ENCODE measurements at regions not wholly inside any gene's neighbourhood (a gene's known extent, or its start where the extent isn't known, plus 50 kb on each side); places are given as distances from the start of the nearest gene placed in this dataset.

DNA sequence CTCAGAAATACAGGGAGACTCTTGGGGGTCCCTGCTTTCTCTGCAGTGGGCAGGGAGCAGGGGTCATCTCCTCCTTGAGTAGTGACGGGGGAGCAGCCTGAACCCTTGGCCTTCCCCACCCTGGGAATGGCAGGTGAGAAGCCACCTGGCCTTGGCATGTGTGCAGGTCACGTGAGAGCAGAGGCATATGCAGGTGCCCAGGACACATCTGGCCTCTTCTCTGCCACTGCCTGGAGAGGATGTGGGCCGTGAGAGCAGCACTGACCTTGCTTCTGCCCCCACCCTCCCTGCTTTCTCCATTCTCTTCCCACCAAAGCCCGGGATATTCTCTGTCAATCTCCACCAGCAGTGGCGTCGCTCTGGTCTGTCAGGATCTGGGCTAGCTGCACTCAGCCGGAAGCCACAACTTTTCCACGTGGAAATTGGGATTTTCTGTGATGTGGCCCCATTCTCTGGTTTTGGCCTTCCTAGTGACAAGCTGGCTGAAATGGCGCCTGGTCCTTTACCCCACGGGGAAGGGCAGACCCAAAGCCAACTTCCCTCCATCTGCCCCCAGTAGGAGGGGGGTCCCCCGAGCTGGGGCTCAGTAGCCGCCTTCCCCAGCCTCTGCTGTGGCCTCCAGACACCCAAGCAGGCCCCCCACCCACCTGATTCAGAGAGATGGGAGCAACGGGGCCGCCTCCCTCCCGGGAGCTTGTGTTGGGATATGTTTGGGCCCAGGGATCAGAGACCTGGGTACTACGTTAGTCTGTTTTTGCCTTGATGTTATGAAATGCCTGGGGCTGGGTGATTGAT is 70.4 kb upstream of the FCN1 start:
- DNase-seq = no peak

DNA sequence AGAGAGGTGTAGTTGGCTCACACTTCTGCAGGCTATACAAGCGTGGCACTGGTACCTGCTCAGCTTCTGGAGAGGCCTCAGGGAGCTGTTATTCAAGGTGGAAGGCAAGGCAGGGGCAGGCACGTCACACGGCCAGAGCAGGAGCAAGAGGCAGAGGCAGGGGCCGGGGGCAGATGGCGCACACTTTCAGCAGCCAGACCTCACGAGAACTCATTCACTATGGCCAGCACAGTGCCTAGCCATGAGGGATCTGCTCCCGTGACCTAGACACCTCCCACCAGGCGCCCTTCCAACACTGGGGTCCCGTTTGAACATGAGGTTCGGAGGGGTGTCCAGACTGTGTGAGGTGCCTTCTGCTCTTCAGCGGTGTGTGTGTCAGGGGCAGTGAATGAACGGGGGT is 71.0 kb upstream of the FCN1 start:
- DNase-seq = no peak

DNA sequence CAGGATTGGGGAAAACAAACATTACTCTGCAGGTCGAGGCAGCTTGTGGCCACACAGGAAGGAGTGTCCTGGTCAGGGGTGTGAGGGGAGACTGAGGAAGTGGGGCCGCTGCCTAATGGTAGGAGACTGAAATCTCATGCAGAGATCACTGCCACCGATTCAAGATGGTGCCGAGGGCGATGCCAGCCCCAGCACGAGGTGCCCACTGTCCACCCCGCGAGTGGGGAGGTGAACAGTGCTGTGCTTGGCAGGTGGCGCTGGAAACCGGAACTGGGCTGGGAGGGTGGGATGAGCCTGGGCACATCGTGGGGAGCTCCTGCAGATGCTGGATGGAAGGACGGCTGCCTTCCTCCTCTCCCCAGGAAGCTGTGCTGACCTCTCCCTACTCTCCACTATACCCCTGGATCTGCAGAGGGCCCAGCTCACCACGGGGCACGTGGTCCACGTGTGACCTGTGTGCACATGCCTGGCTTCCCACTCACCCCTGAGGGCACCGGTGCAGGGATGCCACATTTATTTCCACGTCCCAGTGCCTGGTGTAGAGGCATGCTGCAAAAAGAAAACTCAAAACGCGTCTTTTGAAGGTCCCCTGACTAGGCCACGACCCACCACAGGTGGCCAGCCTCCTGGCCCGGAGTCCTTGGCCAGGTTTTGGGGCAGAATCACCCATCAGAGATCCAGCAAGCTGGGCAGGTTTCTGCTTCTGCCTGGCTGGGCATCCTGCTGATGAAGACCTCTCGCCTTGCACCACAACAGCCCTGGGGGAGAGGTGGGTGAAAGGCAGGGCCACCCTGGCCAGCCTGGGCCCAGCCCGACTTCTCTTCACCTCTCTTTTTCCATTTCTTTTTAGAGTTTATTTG is 71.7 kb upstream of the FCN1 start:
- no peak for DNase-seq

DNA sequence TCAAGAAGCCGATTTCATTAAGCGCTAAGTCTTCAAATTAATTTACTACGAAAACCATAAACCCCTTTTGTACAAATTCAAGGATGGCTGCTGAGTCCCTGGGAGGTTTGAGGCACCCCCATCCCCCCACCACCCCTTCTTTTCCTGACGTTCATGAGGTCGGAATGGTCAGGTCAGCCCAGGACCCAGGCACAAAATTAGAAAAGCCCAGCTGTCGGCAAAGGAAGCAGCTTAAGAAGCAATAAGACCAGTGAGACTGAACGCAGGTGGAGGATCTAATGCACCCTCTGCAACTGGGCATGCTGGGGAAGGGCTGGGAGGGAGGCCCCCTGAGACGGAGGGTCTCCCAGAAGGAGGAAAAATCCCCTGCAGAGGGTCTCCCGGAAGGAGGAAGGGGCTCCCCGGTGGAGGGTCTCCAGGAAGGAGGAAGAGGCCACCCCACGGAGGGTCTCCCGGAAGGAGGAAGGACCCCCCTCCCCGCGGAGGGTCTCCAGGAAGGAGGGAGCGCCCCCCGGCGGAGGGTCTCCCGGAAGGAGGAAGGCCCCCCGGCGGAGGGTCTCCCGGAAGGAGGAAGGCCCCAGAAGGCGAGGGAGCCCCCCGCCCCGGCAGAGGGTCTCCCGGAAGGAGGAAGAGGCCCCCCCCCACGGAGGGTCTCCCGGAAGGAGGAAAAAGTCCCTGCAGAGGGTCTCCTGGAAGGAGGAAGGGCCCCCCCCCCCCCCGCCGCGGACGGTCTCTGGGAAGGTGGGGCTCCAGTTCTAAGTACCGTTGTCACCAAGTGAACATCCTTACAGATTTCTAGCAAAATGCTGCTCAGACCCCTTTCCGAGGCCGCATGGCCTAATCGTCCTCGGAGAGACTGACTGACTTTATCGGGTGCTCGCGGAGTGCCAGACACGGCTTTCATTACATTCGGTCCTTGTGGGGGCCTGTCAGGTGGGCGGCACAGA is 74.4 kb upstream of the FCN1 start:
- DNase-seq = no peak

DNA sequence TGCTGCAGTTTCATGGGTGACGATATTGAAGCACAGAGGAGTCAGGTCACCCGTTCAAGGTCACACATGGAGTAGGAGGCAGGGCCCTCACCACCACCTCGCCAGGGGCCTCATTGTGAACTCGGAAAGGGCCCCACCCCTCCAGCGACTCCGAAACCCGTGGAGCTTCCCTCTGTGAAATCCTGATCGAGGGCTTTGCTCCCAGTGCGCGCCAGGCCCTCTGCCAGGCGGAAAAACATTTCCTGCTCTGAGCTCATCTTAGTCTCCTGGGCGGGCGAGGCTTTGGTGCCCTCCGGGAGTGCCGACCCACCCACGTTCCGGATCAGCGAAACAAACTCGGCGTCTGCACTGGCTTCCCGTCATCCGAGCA is 75.0 kb upstream of the FCN1 start:
- no peak for DNase-seq

DNA sequence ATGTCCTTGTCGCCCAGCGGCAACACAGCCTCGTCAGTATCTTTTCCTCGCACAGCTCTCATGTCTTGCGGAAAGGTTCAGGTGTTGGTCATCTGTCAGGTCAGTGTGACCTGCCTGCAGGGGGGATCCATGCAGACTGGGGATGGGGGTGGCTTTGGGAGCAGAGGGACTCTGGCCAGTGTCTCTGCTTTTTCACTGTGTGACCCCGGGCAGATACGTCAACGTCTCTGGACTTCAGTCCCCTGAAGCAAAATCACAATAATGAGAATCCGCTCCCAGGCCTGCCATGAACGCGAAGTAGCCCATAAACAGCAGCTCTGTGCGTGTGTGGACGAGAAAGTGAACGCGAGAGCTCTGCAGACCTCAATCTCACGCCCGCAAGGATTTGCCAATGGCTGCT is 75.7 kb upstream of the FCN1 start:
- DNase-seq = no peak

DNA sequence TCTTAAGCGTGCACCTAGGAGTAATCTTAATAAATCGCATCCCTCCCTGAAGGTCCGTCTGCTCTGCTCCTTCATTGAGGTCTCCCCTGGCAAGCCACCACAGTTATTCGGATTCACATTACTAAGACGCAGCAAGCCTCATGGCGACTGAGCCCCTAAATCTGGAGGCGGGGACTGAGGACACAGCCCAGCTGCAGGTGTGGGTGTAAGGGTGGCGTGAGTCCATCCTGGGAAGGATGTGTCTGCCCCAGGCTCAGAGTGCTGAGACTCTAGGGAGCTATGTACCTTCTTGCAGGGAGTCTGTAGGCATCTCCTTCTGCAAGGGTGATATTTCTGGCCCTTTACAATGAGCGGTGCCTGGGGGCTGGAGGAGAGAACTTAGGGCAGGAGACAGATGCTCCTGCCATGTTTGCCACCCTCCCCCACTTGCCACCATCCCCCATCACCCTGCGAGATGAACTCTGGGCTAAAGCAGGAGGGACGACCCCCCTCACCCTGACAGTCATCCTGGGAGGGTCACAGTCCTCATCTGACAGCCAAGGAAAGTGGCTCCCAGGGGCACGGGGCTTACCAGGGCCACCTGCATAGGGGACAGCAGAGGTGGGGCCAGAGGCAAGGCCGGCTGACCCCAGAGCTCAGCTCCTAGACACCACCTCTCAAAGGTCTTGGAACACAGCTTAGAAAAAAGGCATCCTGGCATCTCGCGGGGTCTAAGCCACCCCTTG is 76.4 kb upstream of the FCN1 start:
- DNase-seq = no peak

DNA sequence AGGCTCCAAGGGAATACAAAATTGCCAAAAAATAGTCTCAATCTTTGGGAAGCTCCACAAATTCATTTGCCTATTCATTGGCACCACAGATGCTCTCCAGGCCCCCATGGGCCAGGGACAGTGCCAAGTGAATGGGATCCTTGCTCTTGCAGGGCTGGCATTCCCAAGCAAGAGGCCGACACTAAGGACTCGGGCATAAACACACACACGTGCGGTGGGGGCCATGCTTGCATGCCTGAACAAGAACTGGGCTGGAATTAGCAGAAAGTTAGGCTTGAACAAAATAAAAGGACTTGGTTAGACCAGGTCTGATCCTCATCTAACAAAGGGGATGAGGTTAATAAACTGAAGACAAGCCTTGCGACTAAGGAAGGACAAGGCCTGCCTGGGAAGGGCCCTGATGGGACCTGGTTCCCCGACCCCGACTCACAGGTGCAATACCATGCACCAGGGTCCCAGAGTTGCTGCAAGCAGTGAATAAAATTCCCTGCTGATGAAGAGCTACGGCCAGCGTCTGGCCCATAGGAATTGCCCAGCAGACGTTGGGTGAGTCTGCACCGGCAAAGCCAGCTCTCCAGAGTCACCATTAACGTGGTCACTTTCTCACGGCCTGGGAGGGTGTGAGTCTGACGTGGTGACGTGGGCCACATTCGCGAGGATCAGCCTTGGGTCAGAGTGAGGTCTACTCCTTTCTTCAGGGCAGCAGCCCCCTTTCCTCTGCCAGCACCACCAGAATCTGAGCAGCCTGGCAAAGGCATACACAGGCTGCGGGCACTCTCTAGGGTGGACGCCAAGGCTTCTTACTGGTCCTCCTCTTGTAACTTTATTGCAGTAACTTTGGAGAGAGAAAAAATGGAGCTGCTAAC is 77.4 kb upstream of the FCN1 start:
- DNase-seq = no peak

DNA sequence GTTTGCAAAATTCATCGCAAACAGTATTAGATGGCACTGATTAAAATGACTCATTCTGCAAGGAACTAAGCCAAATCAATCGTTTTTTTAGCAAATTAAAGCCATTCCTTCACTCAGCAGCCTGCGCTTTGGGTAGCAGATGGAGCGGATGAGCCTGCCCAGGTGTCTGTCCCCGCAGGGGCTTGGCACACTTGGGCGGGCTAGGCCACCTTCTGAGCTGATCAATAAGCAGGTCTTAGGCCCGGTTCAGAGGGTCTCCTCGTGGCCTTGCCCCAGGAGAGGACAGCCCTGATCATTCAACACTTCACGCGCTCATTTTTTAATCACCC is 78.0 kb upstream of the FCN1 start:
- DNase-seq = no peak

DNA sequence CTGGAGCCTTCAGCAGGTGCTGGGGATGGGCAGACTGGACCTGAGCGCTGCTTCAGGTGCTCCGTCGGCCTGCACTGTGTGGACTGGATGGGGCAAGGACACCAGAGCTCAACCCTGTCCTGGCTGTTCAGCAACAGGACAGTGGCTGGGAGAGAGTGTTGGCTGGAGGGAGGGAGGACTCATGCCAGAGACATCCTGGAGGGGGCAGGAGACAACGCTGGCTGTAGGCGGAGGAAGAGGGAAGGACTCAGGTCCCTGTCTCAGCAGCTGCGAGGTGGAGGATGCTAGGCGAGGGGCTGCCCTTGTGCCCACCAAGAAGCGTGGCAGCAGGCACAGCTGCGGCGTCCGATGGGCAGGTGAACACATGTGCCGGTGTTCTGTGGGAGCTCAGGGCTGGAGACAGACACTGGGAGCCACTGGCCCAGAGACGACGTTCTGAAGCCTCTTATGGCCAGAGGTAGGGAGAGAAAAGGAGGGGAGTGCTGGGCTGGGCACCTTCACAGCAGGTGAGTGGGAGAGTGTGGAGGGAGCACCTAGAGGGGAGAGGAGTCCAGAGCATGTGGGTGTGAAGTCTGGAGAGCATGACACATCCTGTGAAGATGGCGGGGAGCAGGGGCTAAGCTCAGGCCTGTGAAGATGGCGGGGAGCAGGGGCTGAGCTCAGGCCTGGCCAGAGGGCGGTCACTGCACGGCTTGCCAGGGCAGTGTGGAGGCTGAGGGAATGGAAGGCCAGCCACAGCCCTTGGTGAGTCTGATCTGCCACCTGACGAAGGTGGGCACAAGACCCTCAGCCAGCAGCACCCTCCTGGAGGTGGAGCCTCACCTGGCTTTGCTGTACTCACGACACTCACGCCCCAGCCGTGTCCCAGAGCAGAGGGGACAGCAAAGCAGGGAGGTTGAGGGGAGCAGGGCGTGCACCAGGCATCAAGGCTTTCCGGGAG is 79.1 kb upstream of the FCN1 start:
- no peak for DNase-seq

DNA sequence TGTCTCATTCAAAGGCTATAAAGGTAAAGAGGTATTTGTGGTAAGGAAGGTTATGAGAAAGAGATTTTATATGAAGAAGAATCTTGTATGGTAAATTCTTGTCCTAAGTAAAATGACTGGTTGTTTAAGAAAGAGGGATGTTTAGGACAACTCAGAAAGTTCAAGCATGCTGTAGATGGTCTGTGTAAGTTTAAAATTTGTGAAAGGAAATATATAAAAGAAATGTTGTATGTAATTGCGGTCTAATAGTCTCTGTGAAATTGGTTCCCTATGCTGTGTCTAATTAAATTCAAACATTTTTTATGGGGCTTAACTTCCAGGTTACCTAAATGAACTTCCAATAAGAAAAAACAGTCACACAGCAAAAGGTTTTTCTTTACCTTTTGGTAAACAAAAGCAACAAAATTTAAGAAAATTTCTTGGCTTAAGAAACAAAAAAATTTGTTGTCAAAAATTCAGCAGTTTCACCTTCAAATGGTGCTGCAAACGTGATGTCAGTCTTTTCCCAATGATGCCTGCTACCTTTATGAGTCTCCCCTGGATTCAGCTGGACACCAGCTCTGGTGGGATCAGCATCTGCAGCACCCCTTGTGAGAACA is 83.0 kb upstream of the FCN1 start:
- DNase-seq = no peak

DNA sequence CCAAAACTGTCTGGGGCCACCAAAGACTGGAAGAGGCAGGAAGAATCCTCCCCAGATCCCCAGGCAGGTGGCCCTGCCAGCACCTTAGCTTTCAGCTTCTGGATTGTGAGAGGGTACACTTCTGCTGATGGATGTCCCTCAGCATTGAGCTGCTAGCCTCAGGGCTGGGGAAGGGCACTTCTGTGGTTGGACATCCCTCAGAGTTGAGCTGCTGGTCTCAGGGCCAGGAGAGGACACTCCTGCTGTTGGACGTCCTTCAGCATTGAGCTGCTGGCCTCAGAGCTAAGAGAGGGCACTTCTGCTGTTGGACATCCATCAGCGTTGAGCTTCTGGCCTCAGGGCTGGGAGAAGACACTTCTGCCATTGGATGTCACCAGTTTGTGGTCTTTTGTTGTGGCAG is 83.8 kb upstream of the FCN1 start:
- no peak for DNase-seq

DNA sequence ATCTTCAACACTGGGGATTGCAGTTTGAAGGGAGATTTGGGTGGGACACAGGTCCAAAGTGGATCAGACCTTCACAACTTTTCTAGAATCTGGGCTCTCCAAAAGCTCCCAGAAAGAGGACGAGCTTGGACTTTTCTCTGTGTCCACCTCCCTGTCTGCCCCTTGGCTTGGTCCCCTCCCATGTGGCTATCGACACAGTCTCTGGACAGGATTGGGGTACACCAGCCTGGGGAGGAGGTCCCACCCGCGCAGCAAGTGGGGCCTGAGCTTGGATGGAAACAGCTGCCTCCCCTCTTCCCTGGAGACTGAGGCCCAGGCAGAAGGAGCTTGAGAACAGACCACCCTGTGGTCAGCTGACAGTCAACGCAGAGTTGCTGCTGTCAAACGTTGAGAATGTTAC is 84.6 kb upstream of the FCN1 start:
- no peak for DNase-seq

DNA sequence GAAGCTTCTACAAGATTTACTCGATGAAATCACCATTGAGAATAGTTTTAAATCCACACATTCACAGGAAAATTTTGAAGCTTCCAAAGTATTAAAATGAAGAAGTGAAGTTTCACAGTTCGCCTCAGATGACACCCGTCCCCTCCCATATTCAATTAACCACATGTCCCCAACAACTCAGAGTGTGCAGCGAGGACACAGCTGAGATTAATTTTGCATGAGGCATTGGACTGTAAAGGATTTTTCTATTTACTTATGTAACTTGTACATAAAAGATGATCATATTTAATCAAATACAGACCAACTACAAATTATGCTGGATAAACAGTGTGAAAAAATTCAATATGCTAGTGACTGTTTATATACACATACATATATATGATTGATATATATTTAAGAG is 84.7 kb upstream of the OLFM1 start:
- DNase-seq = no peak

DNA sequence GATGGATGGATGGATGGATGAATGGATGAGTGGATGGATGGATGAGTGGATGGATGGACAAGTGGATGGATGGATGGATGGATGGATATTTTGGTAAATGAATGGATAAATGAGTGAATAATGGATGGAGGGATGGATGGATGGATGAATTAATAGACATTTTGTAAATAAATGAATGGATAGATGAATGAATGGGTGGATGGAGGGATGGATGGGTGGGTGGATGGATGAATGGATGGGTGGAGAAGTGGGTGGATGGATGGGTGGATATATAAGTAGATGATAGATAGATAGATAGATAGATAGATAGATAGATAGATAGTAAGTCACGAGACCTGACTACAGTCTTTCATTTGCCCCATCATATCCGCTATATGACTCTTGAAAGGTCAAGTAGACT is 82.7 kb upstream of the OLFM1 start:
- DNase-seq = no peak

DNA sequence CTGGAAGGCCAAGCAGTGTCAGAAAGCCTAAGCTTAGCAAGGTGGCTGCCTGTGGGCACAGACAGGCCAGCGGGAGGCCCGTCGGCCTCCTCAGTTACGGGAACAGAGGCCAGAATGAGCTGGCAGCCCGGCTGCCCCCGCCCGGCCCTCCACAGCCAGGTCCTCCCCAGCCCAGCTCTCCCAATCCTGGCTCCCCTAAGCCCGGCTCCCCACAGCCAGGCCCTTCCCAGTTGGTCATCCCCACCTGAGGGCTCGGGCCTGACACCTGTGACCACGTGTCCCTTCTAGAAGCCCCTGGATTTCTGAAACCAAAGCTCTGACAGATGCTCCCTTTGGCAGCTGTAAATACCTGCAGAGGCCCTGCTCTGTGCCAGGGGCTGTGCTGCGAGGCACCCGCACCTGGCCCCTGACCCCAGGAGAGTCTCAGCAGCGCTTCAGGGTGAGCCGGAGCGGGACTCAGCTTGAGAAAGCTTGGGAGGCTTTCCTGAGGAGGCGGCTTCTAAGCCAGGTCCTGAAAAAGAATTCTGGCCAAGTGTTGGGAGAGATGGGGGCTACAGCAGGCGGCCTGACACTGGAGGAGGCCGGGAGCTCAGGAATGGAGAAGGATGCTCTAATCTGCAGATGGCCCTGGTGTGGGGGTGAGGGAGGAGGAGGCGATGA is 80.4 kb upstream of the OLFM1 start:
- DNase-seq = no peak

DNA sequence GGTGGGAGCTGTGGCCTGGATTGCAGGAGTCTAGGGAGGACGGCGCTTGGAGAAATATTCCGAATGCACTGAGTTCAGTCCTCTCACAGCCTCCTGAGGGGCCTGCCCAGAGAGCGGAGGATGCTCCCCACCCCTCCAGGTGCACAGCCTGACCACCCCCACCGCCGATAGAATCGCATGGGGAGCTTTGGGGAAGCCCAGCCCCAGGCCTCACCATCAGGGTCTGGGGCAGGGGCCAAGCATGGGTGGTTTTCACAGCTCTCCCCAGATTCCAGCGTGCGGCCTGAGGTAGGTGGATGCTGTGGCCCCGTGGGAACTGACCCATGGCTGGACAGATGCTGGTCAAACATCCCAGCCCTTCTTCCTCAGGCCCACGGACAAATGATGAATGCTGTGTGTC is 79.9 kb upstream of the OLFM1 start:
- DNase-seq = no peak

DNA sequence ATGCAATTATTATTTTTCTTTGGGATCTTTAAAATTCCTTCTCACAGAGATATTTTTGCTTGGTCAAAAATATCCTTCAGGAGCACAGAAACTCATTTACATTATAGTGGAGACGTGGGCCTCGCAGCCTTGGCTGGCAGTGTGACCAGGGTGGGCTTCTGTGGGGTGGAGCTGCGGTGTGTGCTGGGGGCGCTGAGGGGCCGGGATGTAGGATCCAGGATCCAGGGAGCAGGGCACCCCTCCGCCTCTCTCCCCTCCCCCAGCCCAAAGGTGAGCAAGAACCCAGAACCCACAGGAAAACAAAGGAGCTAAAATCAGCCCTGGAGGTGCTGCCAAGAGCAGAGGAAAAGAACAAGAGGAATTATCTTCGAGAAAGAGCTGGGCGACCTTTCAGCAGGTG is 79.1 kb upstream of the OLFM1 start:
- no peak for DNase-seq

DNA sequence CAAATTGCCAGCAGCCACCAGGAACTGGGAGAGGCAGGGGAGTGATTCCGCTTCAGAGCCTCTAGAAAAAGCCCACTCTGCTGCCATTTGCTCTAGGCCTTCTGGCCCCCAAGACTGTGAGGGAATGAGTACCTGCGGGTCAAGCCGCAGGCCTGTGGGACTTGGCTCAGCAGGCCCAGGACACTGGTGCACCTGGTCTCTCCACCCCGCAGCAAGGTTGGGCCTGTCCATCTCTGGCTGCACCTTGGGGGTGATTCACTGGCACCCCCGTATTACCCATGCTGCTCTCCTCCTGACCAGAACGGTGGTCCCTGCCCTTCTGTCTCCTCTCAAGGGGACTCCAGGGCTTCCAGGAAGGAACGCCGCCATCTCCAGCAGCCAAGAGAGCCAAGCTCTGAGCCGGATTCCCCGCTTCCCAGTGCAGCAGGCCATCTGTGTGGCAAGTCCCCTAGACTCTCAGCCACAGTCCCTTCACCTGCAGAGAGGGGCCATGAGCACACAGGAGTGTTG is 78.4 kb upstream of the OLFM1 start:
- DNase-seq = no peak

Measured in activated CD4-positive, alpha-beta T cell treated with anti-CD3 and anti-CD28 coated beads, Interleukin-10, Interleukin-2, amounts not matched to agents 100 ng/mL and 50 ng/mL, durations not matched to agents 16 hours and 8 hours (primary cell).